ENCODE measurements at regions not wholly inside any gene's neighbourhood (a gene's known extent, or its start where the extent isn't known, plus 50 kb on each side); places are given as distances from the start of the nearest gene placed in this dataset.

- TF ChIP-seq, protein P1, sequence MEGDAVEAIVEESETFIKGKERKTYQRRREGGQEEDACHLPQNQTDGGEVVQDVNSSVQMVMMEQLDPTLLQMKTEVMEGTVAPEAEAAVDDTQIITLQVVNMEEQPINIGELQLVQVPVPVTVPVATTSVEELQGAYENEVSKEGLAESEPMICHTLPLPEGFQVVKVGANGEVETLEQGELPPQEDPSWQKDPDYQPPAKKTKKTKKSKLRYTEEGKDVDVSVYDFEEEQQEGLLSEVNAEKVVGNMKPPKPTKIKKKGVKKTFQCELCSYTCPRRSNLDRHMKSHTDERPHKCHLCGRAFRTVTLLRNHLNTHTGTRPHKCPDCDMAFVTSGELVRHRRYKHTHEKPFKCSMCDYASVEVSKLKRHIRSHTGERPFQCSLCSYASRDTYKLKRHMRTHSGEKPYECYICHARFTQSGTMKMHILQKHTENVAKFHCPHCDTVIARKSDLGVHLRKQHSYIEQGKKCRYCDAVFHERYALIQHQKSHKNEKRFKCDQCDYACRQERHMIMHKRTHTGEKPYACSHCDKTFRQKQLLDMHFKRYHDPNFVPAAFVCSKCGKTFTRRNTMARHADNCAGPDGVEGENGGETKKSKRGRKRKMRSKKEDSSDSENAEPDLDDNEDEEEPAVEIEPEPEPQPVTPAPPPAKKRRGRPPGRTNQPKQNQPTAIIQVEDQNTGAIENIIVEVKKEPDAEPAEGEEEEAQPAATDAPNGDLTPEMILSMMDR (IDR thresholded peaks at IDR 0.05; ENCODE audit: insufficient read depth, low read length): no peak
- TF ChIP-seq SPI1 (IDR thresholded peaks at IDR 0.05; ENCODE audit: borderline replicate concordance, low read depth) (no peak), GABPA (IDR thresholded peaks at IDR 0.05; ENCODE audit: low read depth) (no peak), POLR2AphosphoS5 (IDR thresholded peaks at IDR 0.05; ENCODE audit: low read depth) (no peak)
- TF ChIP-seq, protein P2, sequence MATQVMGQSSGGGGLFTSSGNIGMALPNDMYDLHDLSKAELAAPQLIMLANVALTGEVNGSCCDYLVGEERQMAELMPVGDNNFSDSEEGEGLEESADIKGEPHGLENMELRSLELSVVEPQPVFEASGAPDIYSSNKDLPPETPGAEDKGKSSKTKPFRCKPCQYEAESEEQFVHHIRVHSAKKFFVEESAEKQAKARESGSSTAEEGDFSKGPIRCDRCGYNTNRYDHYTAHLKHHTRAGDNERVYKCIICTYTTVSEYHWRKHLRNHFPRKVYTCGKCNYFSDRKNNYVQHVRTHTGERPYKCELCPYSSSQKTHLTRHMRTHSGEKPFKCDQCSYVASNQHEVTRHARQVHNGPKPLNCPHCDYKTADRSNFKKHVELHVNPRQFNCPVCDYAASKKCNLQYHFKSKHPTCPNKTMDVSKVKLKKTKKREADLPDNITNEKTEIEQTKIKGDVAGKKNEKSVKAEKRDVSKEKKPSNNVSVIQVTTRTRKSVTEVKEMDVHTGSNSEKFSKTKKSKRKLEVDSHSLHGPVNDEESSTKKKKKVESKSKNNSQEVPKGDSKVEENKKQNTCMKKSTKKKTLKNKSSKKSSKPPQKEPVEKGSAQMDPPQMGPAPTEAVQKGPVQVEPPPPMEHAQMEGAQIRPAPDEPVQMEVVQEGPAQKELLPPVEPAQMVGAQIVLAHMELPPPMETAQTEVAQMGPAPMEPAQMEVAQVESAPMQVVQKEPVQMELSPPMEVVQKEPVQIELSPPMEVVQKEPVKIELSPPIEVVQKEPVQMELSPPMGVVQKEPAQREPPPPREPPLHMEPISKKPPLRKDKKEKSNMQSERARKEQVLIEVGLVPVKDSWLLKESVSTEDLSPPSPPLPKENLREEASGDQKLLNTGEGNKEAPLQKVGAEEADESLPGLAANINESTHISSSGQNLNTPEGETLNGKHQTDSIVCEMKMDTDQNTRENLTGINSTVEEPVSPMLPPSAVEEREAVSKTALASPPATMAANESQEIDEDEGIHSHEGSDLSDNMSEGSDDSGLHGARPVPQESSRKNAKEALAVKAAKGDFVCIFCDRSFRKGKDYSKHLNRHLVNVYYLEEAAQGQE (IDR thresholded peaks at IDR 0.05; ENCODE audit: insufficient replicate concordance, low read depth): no peak
- H3K4me3 ChIP-seq (replicated peaks; ENCODE audit: insufficient read depth, low read length): no peak overlapping the region
- no peak overlapping the region for H3K27ac ChIP-seq (replicated peaks)
- DNase-seq (ENCODE audit: low read depth in 1 of 2, low spot score in 1 of 2): no peak
- peaks cover 12% of the 10 kb centered on the region for H3K27me3 ChIP-seq (ENCODE audit: insufficient read depth, poor library complexity, severe bottlenecking)
Observed at GRCh38 chr9:87147839-87148238, 200.5 kb upstream of the GAS1 start.

GRCh38 chr9:87148331-87149104 lies 201.2 kb upstream of the GAS1 start:
- peaks cover 12% of the 10 kb centered on the region for H3K27me3 ChIP-seq (ENCODE audit: insufficient read depth, poor library complexity, severe bottlenecking)
- TF ChIP-seq GABPA (IDR thresholded peaks at IDR 0.05; ENCODE audit: low read depth) (no peak), POLR2AphosphoS5 (IDR thresholded peaks at IDR 0.05; ENCODE audit: low read depth) (no peak), SPI1 (IDR thresholded peaks at IDR 0.05; ENCODE audit: borderline replicate concordance, low read depth) (no peak)
- TF ChIP-seq, protein P1 (IDR thresholded peaks at IDR 0.05; ENCODE audit: insufficient read depth, low read length): no peak
- TF ChIP-seq, protein P2 (IDR thresholded peaks at IDR 0.05; ENCODE audit: insufficient replicate concordance, low read depth): no peak
- no peak for DNase-seq (ENCODE audit: low read depth in 1 of 2, low spot score in 1 of 2)
- no peak overlapping the region for H3K4me3 ChIP-seq (replicated peaks; ENCODE audit: insufficient read depth, low read length)
- no peak overlapping the region for H3K27ac ChIP-seq (replicated peaks)

GRCh38 chr9:87149799-87150198 lies 202.5 kb upstream of the GAS1 start:
- Histone ChIP-seq H3K27ac (replicated peaks) (no peak overlapping the region), H3K27me3 (ENCODE audit: insufficient read depth, poor library complexity, severe bottlenecking) (peaks cover 12% of the 10 kb centered on the region), H3K4me3 (replicated peaks; ENCODE audit: insufficient read depth, low read length) (no peak overlapping the region)
- DNase-seq (ENCODE audit: low read depth in 1 of 2, low spot score in 1 of 2): no peak
- TF ChIP-seq POLR2AphosphoS5 (IDR thresholded peaks at IDR 0.05; ENCODE audit: low read depth) (no peak), GABPA (IDR thresholded peaks at IDR 0.05; ENCODE audit: low read depth) (no peak), SPI1 (IDR thresholded peaks at IDR 0.05; ENCODE audit: borderline replicate concordance, low read depth) (no peak)
- TF ChIP-seq, protein P2 (IDR thresholded peaks at IDR 0.05; ENCODE audit: insufficient replicate concordance, low read depth): no peak
- TF ChIP-seq, protein P1 (IDR thresholded peaks at IDR 0.05; ENCODE audit: insufficient read depth, low read length): no peak
